ENCODE measurements at regions not wholly inside any gene's neighbourhood (a gene's known extent, or its start where the extent isn't known, plus 50 kb on each side); places are given as distances from the start of the nearest gene placed in this dataset.

GRCh38 chr20:57951549-57951948 lies 241.7 kb upstream of the PMEPA1 start:
- no peak overlapping the region for H3K27ac Mint-ChIP-seq
- H3K9me3 Mint-ChIP-seq = no peaks in the 10 kb centered on the region
- intact Hi-C loops (cut with micrococcal nuclease) = no loop called here
- H3K4me3 Mint-ChIP-seq = no peak overlapping the region
- no peaks in the 10 kb centered on the region for H3K4me1 Mint-ChIP-seq (ENCODE audit: low read depth)
- peaks cover 2% of the 10 kb centered on the region for H3K27me3 Mint-ChIP-seq (ENCODE audit: insufficient read depth)
- DNase-seq (ENCODE audit: low spot score) = no peak
- H3K36me3 Mint-ChIP-seq (ENCODE audit: low read depth) = no peaks in the 10 kb centered on the region

GRCh38 chr20:57950764-57951485 lies 241.1 kb upstream of the PMEPA1 start:
- intact Hi-C loops (cut with micrococcal nuclease) = no loop called here
- Mint-ChIP-seq H3K4me1 (ENCODE audit: low read depth) (no peaks in the 10 kb centered on the region), H3K9me3 (no peaks in the 10 kb centered on the region), H3K36me3 (ENCODE audit: low read depth) (no peaks in the 10 kb centered on the region), H3K4me3 (no peak overlapping the region), H3K27ac (no peak overlapping the region), H3K27me3 (ENCODE audit: insufficient read depth) (peaks cover 2% of the 10 kb centered on the region)
- no peak for DNase-seq (ENCODE audit: low spot score)

GRCh38 chr20:57948180-57948955 lies 238.6 kb upstream of the PMEPA1 start:
- H3K27me3 Mint-ChIP-seq (ENCODE audit: insufficient read depth) = peaks cover 2% of the 10 kb centered on the region
- intact Hi-C loops (cut with micrococcal nuclease) = no loop called here
- no peaks in the 10 kb centered on the region for H3K9me3 Mint-ChIP-seq

DNA sequence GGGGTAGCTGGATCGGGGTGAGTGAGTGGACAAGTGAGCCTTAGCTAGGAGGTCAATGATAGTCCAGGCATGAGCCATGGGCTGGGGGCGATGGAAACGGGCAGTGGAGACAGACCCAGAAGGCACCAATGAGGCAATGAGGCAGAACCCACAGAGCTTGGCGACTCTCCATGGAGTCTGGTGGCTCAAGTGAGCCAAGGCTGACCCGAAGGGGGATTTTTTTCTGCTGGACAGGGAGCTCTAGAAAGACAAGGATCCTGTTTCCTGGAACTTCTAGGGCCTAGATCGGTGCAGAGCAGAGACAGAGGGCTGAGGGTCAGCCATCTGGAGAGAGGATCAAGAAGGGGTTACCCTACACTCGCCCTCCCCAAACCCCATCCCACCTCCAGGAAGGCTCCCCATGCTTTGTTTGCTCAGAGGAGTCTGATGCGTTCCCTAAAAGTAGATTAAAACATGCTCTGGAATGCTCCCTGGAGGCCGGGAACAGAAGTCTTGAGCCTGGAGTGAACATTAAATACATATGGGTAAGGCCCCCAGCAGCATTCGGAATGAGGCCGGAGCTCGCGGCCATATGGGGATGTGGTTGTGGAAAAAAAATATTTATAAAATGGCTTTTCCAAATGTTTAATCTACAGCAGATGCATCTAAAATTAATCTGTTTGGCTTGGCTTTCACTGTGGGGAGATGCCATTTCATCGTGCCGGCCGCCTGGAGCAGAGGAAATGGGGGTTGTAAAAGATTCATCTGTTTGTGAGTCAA lies 237.8 kb upstream of the PMEPA1 start:
- peaks cover 2% of the 10 kb centered on the region for H3K27me3 Mint-ChIP-seq (ENCODE audit: insufficient read depth)
- no peak overlapping the region for H3K4me3 Mint-ChIP-seq
- H3K36me3 Mint-ChIP-seq (ENCODE audit: low read depth) = no peaks in the 10 kb centered on the region
- DNase-seq (ENCODE audit: low spot score) = no peak
- H3K27ac Mint-ChIP-seq = no peak overlapping the region
- H3K4me1 Mint-ChIP-seq (ENCODE audit: low read depth) = no peaks in the 10 kb centered on the region
- H3K9me3 Mint-ChIP-seq = no peaks in the 10 kb centered on the region
- intact Hi-C loops (cut with micrococcal nuclease) = no loop called here

More at GRCh38 chr20:57948180-57948955, 238.6 kb upstream of the PMEPA1 start:
- DNase-seq (ENCODE audit: low spot score) = no peak
- no peaks in the 10 kb centered on the region for H3K36me3 Mint-ChIP-seq (ENCODE audit: low read depth)
- H3K4me3 Mint-ChIP-seq = no peak overlapping the region
- no peak overlapping the region for H3K27ac Mint-ChIP-seq
- no peaks in the 10 kb centered on the region for H3K4me1 Mint-ChIP-seq (ENCODE audit: low read depth)

DNA sequence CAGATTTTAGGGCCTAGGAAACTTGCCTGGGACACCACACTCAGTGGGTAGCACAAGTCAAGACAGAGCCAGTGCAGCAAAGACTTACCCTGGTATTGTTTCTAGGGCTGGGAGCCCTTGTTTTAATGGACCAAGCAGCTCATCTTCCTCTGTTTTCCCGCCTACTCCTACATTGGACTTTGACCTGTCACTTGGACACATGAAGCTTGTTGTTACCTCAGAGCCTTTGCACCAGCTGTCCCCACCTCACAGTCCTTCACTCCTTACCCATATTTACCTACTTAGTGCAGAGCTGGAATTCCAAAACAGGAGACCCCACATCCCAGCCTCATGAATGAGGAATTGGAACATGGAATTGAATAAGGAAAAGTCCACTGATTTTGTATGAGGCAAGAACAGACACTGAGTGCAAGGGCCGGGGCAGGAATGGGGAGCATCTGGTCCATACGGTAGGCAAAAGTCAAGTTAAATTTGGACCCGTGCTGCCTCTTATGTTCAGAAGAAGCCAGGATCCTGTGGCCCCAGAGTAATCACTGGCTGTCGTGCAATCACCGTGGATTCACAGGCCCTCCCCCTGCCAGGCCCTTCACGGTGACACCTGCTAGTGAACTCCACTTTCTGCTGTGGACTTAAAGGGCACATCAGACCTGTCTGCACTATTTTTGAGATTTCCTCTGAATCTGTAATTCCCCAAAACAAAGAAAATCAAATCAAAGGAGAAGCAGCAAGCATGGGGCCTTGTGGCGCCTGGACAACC lies 236.9 kb upstream of the PMEPA1 start:
- Mint-ChIP-seq H3K36me3 (ENCODE audit: low read depth) (no peaks in the 10 kb centered on the region), H3K27me3 (ENCODE audit: insufficient read depth) (peaks cover 2% of the 10 kb centered on the region), H3K9me3 (no peaks in the 10 kb centered on the region), H3K27ac (no peak overlapping the region), H3K4me1 (ENCODE audit: low read depth) (no peaks in the 10 kb centered on the region), H3K4me3 (no peak overlapping the region)
- intact Hi-C loops (cut with micrococcal nuclease) = no loop called here
- DNase-seq (ENCODE audit: low spot score) = no peak

DNA sequence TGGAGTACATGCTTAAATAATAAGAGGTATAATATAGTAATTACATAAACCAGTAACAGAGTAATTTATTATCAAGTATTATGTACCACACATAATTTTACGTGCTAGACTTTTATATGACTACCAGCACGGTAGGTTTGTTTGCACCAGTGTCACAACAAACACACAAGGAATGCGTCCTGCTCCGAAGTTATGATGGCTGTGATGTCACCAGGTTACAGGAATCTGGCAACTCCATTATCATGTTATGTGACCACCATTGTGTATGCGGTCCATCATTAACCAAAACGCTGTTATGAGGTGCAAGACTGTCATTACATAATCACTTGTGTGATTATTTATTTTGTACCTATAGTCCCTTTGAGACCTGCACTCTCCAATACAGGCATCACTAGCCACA lies 235.2 kb upstream of the PMEPA1 start:
- Mint-ChIP-seq H3K27me3 (ENCODE audit: insufficient read depth) (no peaks in the 10 kb centered on the region), H3K36me3 (ENCODE audit: low read depth) (no peaks in the 10 kb centered on the region), H3K9me3 (no peaks in the 10 kb centered on the region), H3K4me1 (ENCODE audit: low read depth) (no peaks in the 10 kb centered on the region), H3K4me3 (no peak overlapping the region), H3K27ac (no peak overlapping the region)
- DNase-seq (ENCODE audit: low spot score) = no peak
- intact Hi-C loops (cut with micrococcal nuclease) = no loop called here

GRCh38 chr20:57943950-57944349 lies 234.1 kb upstream of the PMEPA1 start:
- H3K27ac Mint-ChIP-seq = no peak overlapping the region
- peaks cover 4% of the 10 kb centered on the region for H3K27me3 Mint-ChIP-seq (ENCODE audit: insufficient read depth)
- H3K9me3 Mint-ChIP-seq = no peaks in the 10 kb centered on the region
- intact Hi-C loops (cut with micrococcal nuclease) = no loop called here
- no peaks in the 10 kb centered on the region for H3K4me1 Mint-ChIP-seq (ENCODE audit: low read depth)
- no peaks in the 10 kb centered on the region for H3K36me3 Mint-ChIP-seq (ENCODE audit: low read depth)
- no peak overlapping the region for H3K4me3 Mint-ChIP-seq
- DNase-seq (ENCODE audit: low spot score) = no peak

DNA sequence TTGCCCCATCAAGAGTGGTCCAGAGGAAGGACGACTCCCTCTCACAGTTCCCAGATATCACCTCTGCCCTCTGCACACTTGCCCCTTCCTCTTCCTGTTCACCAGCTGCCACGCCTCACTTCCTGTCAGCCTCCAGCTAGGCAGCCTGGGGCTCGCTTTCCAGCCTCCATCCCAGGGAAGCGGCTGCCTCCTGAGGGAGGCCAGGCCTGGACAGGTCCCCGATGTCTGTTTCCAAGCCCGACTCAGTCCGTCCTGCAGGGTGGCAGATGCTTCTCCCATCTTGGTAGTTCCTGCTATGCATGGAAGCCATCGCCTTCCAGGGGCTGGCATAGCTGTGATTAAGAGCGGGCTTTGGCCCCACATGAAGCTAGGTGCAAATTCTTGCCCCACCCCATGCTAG lies 233.5 kb upstream of the PMEPA1 start:
- no peak for DNase-seq (ENCODE audit: low spot score)
- H3K4me3 Mint-ChIP-seq = no peak overlapping the region
- no peak overlapping the region for H3K27ac Mint-ChIP-seq
- no peaks in the 10 kb centered on the region for H3K9me3 Mint-ChIP-seq
- H3K36me3 Mint-ChIP-seq (ENCODE audit: low read depth) = no peaks in the 10 kb centered on the region
- H3K4me1 Mint-ChIP-seq (ENCODE audit: low read depth) = no peaks in the 10 kb centered on the region
- intact Hi-C loops (cut with micrococcal nuclease) = no loop called here
- peaks cover 4% of the 10 kb centered on the region for H3K27me3 Mint-ChIP-seq (ENCODE audit: insufficient read depth)

DNA sequence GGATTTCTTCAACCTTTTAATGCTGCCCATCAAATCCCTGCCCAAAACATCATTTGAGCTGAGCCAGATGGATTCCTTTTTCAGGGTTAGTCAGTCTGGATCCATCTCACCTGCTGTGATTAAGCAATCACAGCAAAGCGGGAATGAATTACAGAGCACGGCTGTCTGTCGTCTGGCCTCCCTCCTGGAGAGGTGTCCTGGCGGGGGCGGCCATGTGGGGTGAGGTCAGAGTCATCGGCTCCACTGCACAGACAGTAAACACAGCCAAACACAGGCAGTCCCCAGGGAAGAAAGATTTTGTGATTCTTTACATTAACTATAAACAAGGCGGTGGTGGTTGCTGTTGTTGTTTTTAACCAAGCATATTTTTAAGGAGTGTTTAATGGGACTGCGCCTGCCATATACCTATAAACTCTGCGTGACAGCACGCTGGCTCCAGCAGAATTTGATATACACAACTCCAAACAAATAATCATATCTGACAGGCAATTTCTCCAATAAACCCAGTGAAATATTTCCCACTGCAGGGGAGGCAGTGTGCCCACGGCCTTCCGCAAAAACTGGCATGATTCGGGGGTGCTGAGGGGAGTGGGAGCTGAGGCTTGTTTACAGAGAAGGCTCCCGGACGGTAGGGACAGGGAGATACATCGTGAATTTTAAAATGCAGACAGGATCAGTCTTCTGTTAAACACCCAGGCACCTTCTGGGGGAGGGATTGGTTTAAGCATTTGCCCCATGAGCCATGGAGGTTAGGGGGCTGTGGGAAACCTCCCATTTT lies 232.0 kb upstream of the PMEPA1 start:
- Mint-ChIP-seq H3K36me3 (ENCODE audit: low read depth) (no peaks in the 10 kb centered on the region), H3K9me3 (no peaks in the 10 kb centered on the region), H3K4me3 (no peak overlapping the region), H3K27me3 (ENCODE audit: insufficient read depth) (peaks cover 7% of the 10 kb centered on the region), H3K4me1 (ENCODE audit: low read depth) (no peaks in the 10 kb centered on the region), H3K27ac (no peak overlapping the region)
- no peak for DNase-seq (ENCODE audit: low spot score)
- intact Hi-C loops (cut with micrococcal nuclease) = no loop called here

GRCh38 chr20:57940868-57941522 lies 231.2 kb upstream of the PMEPA1 start:
- no peak for DNase-seq (ENCODE audit: low spot score)
- H3K36me3 Mint-ChIP-seq (ENCODE audit: low read depth) = no peaks in the 10 kb centered on the region
- intact Hi-C loops (cut with micrococcal nuclease) = no loop called here

GRCh38 chr20:57940376-57940775 lies 230.6 kb upstream of the PMEPA1 start:
- no peaks in the 10 kb centered on the region for H3K4me1 Mint-ChIP-seq (ENCODE audit: low read depth)
- H3K27ac Mint-ChIP-seq = no peak overlapping the region
- H3K27me3 Mint-ChIP-seq (ENCODE audit: insufficient read depth) = peaks cover 7% of the 10 kb centered on the region
- H3K36me3 Mint-ChIP-seq (ENCODE audit: low read depth) = no peaks in the 10 kb centered on the region
- intact Hi-C loops (cut with micrococcal nuclease) = no loop called here
- no peaks in the 10 kb centered on the region for H3K9me3 Mint-ChIP-seq
- no peak overlapping the region for H3K4me3 Mint-ChIP-seq
- DNase-seq (ENCODE audit: low spot score) = no peak

More at GRCh38 chr20:57940868-57941522, 231.2 kb upstream of the PMEPA1 start:
- H3K27me3 Mint-ChIP-seq (ENCODE audit: insufficient read depth) = peaks cover 7% of the 10 kb centered on the region
- H3K4me3 Mint-ChIP-seq = no peak overlapping the region
- H3K4me1 Mint-ChIP-seq (ENCODE audit: low read depth) = no peaks in the 10 kb centered on the region
- H3K9me3 Mint-ChIP-seq = no peaks in the 10 kb centered on the region
- no peak overlapping the region for H3K27ac Mint-ChIP-seq

DNA sequence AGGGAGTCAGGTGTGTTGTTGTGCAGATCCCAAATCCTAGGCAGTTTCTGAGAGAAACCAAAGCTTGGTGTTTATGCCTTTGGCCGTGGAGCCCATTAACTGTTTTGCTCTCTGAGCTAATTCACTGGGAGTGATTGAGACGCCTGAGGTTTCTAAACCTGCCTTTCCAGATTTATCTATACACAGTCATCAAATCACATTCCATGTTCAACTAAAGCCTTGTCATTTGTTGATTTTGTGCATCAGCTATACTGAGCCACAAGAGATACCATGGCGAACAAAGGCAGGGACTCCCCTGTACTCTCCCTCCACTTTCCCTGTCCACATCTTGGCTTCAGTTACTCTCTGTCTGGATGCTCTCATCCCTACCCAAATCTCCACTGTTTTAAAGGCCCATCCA lies 229.7 kb upstream of the PMEPA1 start:
- no peaks in the 10 kb centered on the region for H3K36me3 Mint-ChIP-seq (ENCODE audit: low read depth)
- DNase-seq (ENCODE audit: low spot score) = no peak
- intact Hi-C loops (cut with micrococcal nuclease) = no loop called here
- peaks cover 7% of the 10 kb centered on the region for H3K27me3 Mint-ChIP-seq (ENCODE audit: insufficient read depth)
- H3K4me1 Mint-ChIP-seq (ENCODE audit: low read depth) = no peaks in the 10 kb centered on the region
- H3K4me3 Mint-ChIP-seq = no peak overlapping the region
- H3K27ac Mint-ChIP-seq = no peak overlapping the region
- no peaks in the 10 kb centered on the region for H3K9me3 Mint-ChIP-seq
